SIG-M5 treated with dmso at 0.1 percent for 504 hours (cell line): ENCODE measurements at regions not wholly inside any gene's neighbourhood (a gene's known extent, or its start where the extent isn't known, plus 50 kb on each side); places are given as distances from the start of the nearest gene placed in this dataset.

Source experiments
- DNase-seq: peaks from one replicate; lab custom pipeline; 2025; ENCODE audit not compliant: unreplicated experiment; lab: John Stamatoyannopoulos, UW

DNA sequence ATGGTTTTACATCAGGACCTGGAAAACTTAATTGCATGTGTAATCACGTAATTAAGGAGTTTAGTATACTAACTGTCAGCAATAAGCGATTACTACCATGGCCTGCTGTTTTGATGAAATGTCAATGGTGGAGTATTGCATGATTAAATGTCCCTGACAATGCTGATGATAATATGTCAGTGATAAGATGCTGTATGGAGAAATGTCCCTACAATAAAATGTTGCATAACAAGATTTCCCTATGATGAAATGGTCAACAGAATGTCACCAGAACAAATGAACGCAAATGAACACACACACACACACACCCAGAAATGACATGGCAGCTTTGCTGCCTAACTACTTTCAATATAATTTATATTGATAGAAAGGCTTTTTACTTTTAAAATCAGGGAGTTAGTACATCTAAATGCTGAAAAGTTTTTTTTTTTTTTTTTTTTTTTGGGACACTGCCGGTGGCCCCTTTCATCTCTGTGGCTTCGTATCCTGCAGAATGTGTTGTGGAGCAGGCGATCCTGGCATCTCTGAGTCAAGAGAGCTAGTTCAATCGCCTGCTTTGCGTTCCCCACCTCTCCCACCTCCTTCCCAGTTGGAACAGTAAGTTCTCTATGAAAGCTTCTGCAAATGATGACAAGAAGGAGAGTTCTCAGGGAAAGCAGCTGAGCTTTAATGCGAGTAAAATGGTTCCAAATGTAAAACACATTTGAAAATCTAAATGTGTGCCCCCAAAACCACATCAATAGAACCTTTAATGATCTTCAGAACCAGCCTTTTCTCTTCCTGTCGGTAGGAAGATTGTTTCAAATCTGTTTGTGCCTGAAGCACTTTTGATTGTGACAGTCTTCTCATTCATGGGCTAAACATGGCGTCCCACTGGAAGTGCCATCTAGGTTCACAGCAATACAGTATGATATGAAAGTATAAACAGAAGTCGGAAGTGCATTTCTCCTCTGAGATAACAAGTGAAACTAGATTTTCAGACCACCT, 170.1 kb upstream of the GBE1 start:
- no peak for DNase-seq

DNA sequence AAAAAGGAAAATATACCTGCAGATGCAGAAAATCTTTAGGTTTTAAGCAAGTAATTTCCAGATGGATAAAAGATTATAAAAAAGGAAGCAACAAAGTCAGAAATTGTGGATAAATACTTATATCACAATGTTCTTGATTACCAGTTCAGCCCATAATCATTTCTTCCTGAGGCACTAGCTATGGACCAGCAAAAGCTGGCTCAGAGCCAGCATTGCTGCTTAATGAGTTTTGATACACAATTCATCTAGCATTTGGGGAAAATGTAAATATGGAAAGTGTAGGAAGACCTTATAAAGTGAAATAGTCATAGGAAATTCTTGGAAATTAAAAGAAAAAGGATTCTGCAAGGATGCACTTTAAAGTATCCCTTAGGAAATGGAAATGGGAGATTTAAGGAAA, 168.3 kb upstream of the GBE1 start:
- no peak for DNase-seq

DNA sequence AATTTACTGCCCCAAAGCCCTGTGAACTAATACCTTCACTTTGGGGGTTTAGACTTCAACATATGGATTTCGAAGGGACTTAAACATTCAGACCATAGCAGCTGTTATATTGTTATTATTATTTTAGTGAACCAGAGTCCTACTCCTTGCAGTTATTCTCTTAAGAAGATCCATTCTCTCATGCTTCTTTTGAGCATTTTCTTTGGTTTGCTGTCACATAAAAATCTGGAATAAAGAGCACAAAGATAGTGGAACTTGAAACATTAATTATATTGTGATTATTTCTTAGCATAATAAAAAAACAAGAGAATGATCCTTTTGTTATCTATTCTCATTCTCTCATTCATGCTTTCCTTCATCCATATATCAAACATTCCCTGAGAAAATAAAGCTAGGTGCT, 166.4 kb upstream of the GBE1 start:
- no peak for DNase-seq

DNA sequence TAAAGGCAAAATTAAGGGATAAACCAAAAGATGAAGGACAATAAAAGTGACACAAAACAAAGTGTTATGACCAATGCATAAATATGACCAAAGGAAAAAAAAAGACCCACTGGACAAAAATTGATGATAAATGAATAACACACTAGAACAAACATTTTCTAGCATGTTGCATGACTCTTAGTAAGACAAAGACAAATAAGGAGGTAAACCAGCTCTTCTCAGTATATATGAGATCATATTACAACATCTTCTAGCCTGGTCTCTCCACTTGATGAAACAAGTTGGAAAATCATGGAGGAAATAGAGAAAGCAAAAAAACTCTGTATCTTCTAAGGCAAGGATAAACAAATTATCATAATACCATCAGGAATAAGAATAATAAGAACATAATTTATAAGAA, 163.9 kb upstream of the GBE1 start:
- no peak for DNase-seq

GRCh38 chr3:81923038-81923437, 161.6 kb upstream of the GBE1 start:
- no peak for DNase-seq

- DNase-seq = no peak
Observed at GRCh38 chr3:81922404-81922803, 161.0 kb upstream of the GBE1 start.

DNA sequence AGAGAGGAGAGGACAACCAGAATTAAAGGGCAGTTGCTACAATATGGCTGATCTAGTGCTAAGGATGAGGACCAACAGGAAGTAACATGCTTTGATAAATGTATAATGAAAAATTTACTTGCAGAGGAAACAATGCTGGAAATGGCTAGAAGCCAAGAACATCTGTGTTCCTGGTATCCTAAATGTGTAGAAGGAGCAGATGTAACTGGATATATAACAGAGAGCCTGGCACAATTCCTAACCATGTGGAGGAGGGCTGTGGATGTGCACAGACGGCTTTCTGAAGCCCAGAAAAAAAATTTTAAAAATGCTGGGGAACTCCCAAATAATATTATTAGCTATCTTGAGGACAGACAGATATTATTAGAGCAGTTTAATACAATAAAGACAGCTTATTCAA, 159.4 kb upstream of the GBE1 start:
- DNase-seq = no peak

GRCh38 chr3:81916890-81917289, 155.4 kb upstream of the GBE1 start:
- no peak for DNase-seq

GRCh38 chr3:81913886-81914663, 152.6 kb upstream of the GBE1 start:
- no peak for DNase-seq

DNA sequence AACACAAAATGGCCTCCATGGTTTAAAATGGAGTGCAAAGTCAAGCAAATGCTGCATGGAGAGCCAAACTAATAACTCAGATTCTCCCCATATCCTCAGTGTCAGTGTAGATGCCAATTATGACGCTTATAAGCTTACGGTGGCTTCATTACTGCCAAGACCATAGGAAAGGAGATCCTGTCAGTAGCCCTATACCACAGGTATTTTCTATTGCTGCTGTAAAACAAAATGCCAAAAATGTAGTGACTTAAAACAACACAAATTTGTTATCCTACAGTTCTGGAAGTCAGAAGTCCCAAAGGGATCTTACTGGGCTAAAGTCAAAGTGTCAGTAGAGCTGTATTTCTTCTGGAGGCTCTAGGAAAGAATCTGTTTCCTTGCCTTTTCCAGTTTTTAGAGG, 149.8 kb upstream of the GBE1 start:
- DNase-seq = no peak

DNA sequence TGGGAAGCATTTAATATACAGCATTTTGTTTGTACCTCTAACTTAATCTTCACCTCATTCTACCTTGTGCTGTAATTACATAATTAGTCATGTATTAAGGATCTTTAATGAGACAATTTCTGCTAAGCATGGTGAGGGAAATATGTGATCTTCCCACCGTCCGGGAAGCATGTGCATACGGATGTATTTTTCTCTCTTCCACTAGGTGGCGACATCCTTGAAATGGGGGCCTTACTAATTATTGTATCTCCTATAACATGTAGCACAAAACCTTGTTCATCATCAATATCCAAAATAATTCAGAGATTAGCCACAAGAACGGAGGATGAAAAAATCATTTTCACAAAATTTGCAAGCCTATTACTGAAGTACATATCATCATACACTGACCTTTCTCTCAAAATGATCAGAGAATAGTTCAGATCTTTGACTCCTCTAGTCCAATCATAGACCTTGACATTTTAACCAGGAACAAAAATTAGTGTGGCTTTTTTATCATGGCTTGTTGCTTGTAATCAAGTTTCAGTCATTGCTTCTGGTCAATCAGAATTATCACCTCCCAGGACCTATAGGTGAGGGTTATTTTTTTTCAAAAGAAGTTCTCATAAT, 148.9 kb upstream of the GBE1 start:
- DNase-seq = peak; percentile 42

DNA sequence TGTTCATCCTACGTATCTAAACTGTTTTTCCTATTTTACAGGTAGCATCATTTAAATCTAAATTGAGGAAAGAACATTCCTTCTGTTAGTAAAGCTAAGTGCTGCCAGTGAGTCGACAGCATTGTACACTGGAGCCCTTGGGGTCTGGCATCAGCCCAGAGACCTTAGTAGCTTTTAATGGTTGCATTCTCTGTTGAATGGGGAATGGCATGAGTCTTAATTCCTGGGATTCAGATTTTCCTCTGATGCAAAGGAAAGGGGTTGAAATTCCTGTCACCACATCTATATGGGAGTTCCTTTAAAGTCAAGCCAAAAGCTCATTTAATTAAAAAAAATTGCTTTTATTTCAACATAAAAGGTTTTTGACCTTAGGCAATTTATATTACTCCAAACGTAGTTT, 148.4 kb upstream of the GBE1 start:
- DNase-seq = no peak

DNA sequence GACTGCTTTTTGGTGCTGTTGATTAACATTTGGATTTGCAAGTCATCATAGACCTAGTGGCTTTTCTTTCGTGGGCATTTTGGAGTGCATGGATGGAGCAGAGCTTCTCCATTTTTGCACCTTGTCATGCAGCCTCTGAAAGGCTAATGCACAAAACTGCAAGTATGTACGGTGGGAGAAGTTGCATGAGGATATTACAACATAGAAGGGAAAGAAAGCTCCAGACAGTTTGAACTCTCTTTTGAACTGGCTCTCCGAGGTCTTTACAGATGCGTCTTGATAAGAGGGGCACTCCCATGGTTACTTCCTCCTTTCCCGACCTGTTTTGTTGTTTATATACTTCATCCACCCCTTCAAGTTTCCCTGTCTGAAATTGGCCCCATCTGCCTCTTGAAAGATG, 147.1 kb upstream of the GBE1 start:
- DNase-seq = peak; percentile 57

DNA sequence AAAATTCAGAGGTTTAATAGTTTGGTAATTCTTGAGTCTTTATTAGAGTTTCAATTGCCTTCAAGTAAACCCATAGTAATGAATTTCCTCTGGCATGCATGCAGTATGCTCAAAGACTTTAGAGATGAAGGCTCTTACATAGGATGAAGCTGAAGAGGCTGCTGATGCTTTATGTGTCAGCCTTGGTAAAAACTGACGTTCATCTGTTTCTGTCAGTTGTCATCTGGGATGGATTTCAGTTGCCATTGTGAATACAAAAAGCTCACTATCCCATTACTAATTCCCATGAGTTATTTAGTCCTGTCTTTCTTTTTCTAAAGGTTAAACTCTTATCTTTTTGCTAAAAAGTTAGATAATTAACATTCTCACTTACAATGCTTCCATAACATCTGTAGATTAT, 136.9 kb upstream of the GBE1 start:
- no peak for DNase-seq

GRCh38 chr3:81894598-81894997, 133.2 kb upstream of the GBE1 start:
- DNase-seq = no peak

DNA sequence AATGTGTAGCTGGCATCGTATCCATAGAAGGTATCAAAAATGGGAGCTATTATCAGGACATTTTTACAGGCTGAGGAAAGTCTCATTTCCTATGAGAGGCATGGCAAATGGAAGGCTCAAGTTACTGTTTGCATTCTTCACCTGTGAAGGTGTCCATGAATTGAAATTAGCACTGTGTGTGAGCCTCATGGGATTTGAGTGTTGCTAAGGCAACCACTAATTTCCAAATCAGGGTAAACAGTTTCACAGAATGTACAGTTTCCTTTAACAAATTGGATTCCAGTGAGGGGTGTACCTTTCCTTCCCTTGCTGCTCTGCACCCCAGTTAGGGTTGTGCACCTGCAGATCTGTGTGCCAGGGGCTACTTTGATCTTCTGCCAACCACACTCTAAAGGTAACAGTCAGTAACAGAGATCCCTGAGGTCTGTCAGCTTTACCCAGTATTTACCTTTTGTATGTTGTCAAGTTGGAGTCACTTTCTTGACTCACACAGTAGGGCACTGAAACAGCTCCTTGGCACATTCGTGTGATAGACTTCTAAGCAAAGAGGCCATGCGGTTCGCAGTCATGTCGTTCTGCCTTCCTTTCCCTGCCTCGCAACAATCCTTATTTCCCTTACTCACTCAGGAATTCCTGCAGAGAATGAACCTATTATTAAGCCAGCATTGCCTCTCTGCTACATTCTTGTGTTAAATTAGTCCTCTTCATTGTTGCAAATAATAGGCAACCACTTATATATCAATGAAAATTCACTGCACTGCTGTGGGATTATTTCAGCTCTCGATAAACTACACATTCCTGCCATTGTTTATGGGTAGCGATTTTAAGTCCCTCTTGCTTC, 129.8 kb upstream of the GBE1 start:
- DNase-seq = no peak

GRCh38 chr3:81888914-81889557, 127.6 kb upstream of the GBE1 start:
- DNase-seq = no peak

- no peak for DNase-seq
Observed at GRCh38 chr3:81887448-81887847, 126.0 kb upstream of the GBE1 start.

DNA sequence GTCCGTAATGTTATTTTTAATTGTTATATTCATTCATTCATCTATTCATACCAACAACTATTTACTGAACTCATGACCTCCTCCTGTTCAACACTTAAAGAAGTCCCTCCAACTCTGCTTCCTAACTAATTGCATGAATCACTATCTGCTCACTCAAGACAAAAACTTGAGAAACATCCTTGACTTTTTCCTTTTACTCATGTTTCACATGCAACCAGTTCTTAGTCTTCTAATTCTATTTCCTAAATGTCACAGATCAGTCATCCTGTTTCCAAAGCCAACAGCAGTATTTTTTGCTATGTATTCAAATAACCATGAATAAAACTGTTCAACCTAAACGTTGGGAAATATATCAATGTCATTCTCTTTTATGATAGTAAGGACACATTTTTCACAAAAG, 124.6 kb upstream of the GBE1 start:
- DNase-seq = no peak

DNA sequence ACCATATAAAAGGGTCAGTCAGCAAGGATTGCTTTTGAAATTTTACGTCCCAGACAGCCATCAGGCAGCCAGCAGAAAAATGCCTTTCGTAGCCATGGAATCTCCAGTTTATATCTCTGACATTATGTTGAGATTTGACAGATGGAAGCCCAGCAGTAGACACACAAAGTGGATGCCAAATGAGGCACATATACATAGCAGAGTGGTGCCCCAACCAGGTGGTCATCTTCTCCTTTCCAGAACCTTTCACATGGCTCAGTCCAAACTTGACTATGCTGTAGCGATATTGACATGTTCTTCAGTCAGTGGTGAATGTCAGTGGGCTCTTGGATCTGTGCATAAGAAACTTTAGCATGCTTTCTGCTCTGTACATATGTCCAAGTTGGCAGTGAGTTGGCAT, 123.3 kb upstream of the GBE1 start:
- DNase-seq = no peak
